ENCODE measurements at regions not wholly inside any gene's neighbourhood (a gene's known extent, or its start where the extent isn't known, plus 50 kb on each side); places are given as distances from the start of the nearest gene placed in this dataset.

- no peak for DNase-seq
Measured at GRCh38 chr1:114219172-114219868, 65.7 kb upstream of the SYT6 start.

- no peak for DNase-seq
Measured at GRCh38 chr1:114218361-114219171, 64.9 kb upstream of the SYT6 start.

GRCh38 chr1:114216431-114217173, 62.9 kb upstream of the SYT6 start:
- DNase-seq = no peak

- DNase-seq = no peak
Measured at GRCh38 chr1:114215436-114215835, 61.8 kb upstream of the SYT6 start.

GRCh38 chr1:114214016-114214415, 60.3 kb upstream of the SYT6 start:
- DNase-seq = no peak

- DNase-seq = no peak
Measured at GRCh38 chr1:114209971-114210370, 56.3 kb upstream of the SYT6 start.

- no peak for DNase-seq
Measured at GRCh38 chr1:114208714-114209113, 55.0 kb upstream of the SYT6 start.

- DNase-seq = no peak
Measured at GRCh38 chr1:114208106-114208505, 54.4 kb upstream of the SYT6 start.

- DNase-seq = no peak
Measured at GRCh38 chr1:114207635-114208034, 54.0 kb upstream of the SYT6 start.

GRCh38 chr1:114206392-114206791, 52.7 kb upstream of the SYT6 start:
- no peak for DNase-seq

GRCh38 chr1:114203595-114204128, 50.0 kb upstream of the SYT6 start:
- no peak for DNase-seq

Data from activated CD4-positive, CD25-positive, alpha-beta regulatory T cell treated with anti-CD3 and anti-CD28 coated beads, Interleukin-2, amount 50 U/mL, for 72 hours (primary cell).